ENCODE measurements at regions not wholly inside any gene's neighbourhood (a gene's known extent, or its start where the extent isn't known, plus 50 kb on each side); places are given as distances from the start of the nearest gene placed in this dataset.
"Not testable (repeated sequence)": the region's sequence is repeated elsewhere in the genome, so short reads cannot be mapped to it uniquely, and the experiment has no call there.

DNA sequence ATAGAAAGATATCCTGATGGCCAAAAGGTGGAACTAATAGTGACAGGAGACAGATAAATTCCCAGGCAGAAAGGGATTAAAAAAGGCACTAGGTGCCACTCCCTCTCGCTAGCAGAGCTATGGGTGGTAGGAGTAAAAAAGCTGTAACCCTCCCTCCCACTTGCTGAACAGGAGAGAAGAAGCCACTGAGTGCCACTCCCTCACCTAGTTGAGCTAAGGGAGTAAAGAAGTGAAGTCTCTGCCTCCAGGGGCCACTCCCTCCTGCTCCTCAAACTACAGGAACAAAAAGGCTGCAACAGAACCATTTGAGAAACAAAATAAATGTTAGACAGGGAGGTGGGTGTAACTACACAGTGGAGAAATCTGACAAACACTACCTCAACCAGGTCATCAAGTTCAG lies 276.2 kb upstream of the EPHA6 start:
- TF ChIP-seq, protein P1, sequence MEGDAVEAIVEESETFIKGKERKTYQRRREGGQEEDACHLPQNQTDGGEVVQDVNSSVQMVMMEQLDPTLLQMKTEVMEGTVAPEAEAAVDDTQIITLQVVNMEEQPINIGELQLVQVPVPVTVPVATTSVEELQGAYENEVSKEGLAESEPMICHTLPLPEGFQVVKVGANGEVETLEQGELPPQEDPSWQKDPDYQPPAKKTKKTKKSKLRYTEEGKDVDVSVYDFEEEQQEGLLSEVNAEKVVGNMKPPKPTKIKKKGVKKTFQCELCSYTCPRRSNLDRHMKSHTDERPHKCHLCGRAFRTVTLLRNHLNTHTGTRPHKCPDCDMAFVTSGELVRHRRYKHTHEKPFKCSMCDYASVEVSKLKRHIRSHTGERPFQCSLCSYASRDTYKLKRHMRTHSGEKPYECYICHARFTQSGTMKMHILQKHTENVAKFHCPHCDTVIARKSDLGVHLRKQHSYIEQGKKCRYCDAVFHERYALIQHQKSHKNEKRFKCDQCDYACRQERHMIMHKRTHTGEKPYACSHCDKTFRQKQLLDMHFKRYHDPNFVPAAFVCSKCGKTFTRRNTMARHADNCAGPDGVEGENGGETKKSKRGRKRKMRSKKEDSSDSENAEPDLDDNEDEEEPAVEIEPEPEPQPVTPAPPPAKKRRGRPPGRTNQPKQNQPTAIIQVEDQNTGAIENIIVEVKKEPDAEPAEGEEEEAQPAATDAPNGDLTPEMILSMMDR (IDR thresholded peaks at IDR 0.05; ENCODE audit: extremely low read depth, low read depth, low read length), result no peak
- no peak for DNase-seq (ENCODE audit: insufficient read length, low spot score, missing footprints)
- H3K27me3 ChIP-seq (ENCODE audit: insufficient read depth, low read length), result no peaks in the 10 kb centered on the region
- H3K4me2 ChIP-seq (ENCODE audit: insufficient read depth, low read length), result no peak overlapping the region
- H3K4me3 ChIP-seq (ENCODE audit: insufficient read depth, low read length), result no peak overlapping the region
- no peaks in the 10 kb centered on the region for H3K79me2 ChIP-seq (ENCODE audit: insufficient read depth, low read length)
- no peaks in the 10 kb centered on the region for H3K9me3 ChIP-seq (ENCODE audit: low read depth, low read length)
- no peak overlapping the region for H2AFZ ChIP-seq (ENCODE audit: low read length)
- H3K27ac ChIP-seq (ENCODE audit: low read depth, low read length), result no peak overlapping the region
- no peaks in the 10 kb centered on the region for H3K36me3 ChIP-seq (ENCODE audit: insufficient read depth, low read length)
- no peaks in the 10 kb centered on the region for H3K4me1 ChIP-seq (ENCODE audit: insufficient read depth, low read length)
- H4K20me1 ChIP-seq (ENCODE audit: insufficient read depth, low read length), result no peaks in the 10 kb centered on the region

GRCh38 chr3:96548073-96548472 lies 266.3 kb upstream of the EPHA6 start:
- H3K4me1 ChIP-seq (ENCODE audit: insufficient read depth, low read length), result no peaks in the 10 kb centered on the region
- H3K9me3 ChIP-seq (ENCODE audit: low read depth, low read length), result peaks cover 2% of the 10 kb centered on the region
- no peak overlapping the region for H3K4me3 ChIP-seq (ENCODE audit: insufficient read depth, low read length)
- H3K36me3 ChIP-seq (ENCODE audit: insufficient read depth, low read length), result no peaks in the 10 kb centered on the region
- no peaks in the 10 kb centered on the region for H3K79me2 ChIP-seq (ENCODE audit: insufficient read depth, low read length)
- DNase-seq (ENCODE audit: insufficient read length, low spot score, missing footprints), result no peak
- H3K4me2 ChIP-seq (ENCODE audit: insufficient read depth, low read length), result no peak overlapping the region
- TF ChIP-seq, protein P1 (IDR thresholded peaks at IDR 0.05; ENCODE audit: extremely low read depth, low read depth, low read length), result no peak
- no peaks in the 10 kb centered on the region for H3K27me3 ChIP-seq (ENCODE audit: insufficient read depth, low read length)
- H2AFZ ChIP-seq (ENCODE audit: low read length), result no peak overlapping the region
- no peaks in the 10 kb centered on the region for H4K20me1 ChIP-seq (ENCODE audit: insufficient read depth, low read length)
- no peak overlapping the region for H3K27ac ChIP-seq (ENCODE audit: low read depth, low read length)

DNA sequence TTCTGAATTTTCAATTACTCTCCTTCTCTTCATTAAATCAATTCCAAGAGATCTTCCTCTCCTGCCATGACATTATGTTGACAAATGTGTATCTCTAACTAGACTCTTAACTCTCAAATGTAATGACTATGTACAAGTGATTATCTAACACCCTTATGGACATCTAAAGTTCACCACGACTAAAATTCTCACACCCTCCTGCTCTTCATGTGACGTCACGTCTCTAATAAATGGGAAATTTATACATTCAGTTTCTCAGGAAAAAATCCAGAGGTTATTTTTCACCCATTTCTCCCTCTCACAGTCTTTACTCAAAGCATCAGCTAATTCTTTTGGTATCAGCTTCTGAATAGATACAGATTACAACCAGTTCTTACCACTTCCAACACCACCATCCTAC lies 237.5 kb upstream of the EPHA6 start:
- DNase-seq (ENCODE audit: insufficient read length, low spot score, missing footprints), result no peak
- H3K4me3 ChIP-seq (ENCODE audit: insufficient read depth, low read length), result no peak overlapping the region
- no peak overlapping the region for H2AFZ ChIP-seq (ENCODE audit: low read length)
- no peaks in the 10 kb centered on the region for H4K20me1 ChIP-seq (ENCODE audit: insufficient read depth, low read length)
- H3K9me3 ChIP-seq (ENCODE audit: low read depth, low read length), result no peaks in the 10 kb centered on the region
- no peaks in the 10 kb centered on the region for H3K36me3 ChIP-seq (ENCODE audit: insufficient read depth, low read length)
- H3K4me2 ChIP-seq (ENCODE audit: insufficient read depth, low read length), result no peak overlapping the region
- no peaks in the 10 kb centered on the region for H3K4me1 ChIP-seq (ENCODE audit: insufficient read depth, low read length)
- no peaks in the 10 kb centered on the region for H3K79me2 ChIP-seq (ENCODE audit: insufficient read depth, low read length)
- TF ChIP-seq, protein P1 (IDR thresholded peaks at IDR 0.05; ENCODE audit: extremely low read depth, low read depth, low read length), result no peak
- no peaks in the 10 kb centered on the region for H3K27me3 ChIP-seq (ENCODE audit: insufficient read depth, low read length)
- H3K27ac ChIP-seq (ENCODE audit: low read depth, low read length), result no peak overlapping the region

DNA sequence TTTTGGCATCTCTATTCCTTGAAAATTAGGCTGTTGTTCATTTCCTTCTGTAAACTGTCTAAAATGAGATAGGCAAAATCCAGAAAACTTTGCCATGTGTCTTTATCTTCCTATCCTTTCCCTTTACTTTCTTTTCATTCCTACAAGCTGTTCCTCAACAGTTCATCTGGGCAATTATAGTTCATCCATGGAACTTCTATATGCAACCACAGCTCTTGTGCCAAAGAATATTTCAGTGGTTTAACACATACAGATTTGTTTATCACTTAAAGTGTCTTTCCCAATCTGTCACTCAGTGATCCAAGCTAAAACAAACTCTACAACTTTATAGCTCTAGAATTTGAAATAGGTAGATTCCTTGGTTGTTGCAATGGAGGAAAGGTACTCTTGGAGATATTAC lies 230.3 kb upstream of the EPHA6 start:
- H3K79me2 ChIP-seq (ENCODE audit: insufficient read depth, low read length), result no peaks in the 10 kb centered on the region
- TF ChIP-seq, protein P1 (IDR thresholded peaks at IDR 0.05; ENCODE audit: extremely low read depth, low read depth, low read length), result no peak
- no peaks in the 10 kb centered on the region for H3K27me3 ChIP-seq (ENCODE audit: insufficient read depth, low read length)
- H3K27ac ChIP-seq (ENCODE audit: low read depth, low read length), result no peak overlapping the region
- H3K4me2 ChIP-seq (ENCODE audit: insufficient read depth, low read length), result no peak overlapping the region
- no peak overlapping the region for H3K4me3 ChIP-seq (ENCODE audit: insufficient read depth, low read length)
- H3K4me1 ChIP-seq (ENCODE audit: insufficient read depth, low read length), result no peaks in the 10 kb centered on the region
- H3K9me3 ChIP-seq (ENCODE audit: low read depth, low read length), result peaks cover 3% of the 10 kb centered on the region
- H4K20me1 ChIP-seq (ENCODE audit: insufficient read depth, low read length), result no peaks in the 10 kb centered on the region
- no peaks in the 10 kb centered on the region for H3K36me3 ChIP-seq (ENCODE audit: insufficient read depth, low read length)
- H2AFZ ChIP-seq (ENCODE audit: low read length), result no peak overlapping the region
- DNase-seq (ENCODE audit: insufficient read length, low spot score, missing footprints), result no peak

DNA sequence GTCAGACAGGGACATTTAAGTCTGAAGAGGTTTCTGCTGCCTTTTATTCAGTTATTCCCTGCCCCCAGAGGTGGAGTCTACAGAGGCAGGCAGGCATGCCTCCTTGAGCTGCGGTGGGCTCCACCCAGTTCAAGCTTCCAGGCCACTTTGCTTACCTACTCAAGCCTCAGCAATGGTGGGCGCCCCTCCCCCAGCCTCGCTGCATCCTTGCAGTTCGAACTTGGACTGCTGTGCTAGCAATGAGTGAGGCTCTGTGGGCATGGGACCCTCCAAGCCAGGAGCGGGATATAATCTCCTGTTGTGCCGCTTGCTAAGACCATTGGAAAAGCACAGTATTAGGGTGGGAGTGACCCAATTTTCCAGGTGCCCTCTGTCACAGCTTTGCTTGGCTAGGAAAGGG lies 207.5 kb upstream of the EPHA6 start:
- not testable (repeated sequence) for H3K79me2 ChIP-seq (ENCODE audit: insufficient read depth, low read length); H3K4me3 ChIP-seq (ENCODE audit: insufficient read depth, low read length); DNase-seq (ENCODE audit: insufficient read length, low spot score, missing footprints); H3K27ac ChIP-seq (ENCODE audit: low read depth, low read length); H3K9me3 ChIP-seq (ENCODE audit: low read depth, low read length); H3K36me3 ChIP-seq (ENCODE audit: insufficient read depth, low read length); H4K20me1 ChIP-seq (ENCODE audit: insufficient read depth, low read length); H3K4me1 ChIP-seq (ENCODE audit: insufficient read depth, low read length); H3K27me3 ChIP-seq (ENCODE audit: insufficient read depth, low read length); H3K4me2 ChIP-seq (ENCODE audit: insufficient read depth, low read length); H2AFZ ChIP-seq (ENCODE audit: low read length)

Measured in osteoblast (primary cell).